ENCODE measurements at regions not wholly inside any gene's neighbourhood (a gene's known extent, or its start where the extent isn't known, plus 50 kb on each side); places are given as distances from the start of the nearest gene placed in this dataset.
"Not testable (repeated sequence)": the region's sequence is repeated elsewhere in the genome, so short reads cannot be mapped to it uniquely, and the experiment has no call there.

DNA sequence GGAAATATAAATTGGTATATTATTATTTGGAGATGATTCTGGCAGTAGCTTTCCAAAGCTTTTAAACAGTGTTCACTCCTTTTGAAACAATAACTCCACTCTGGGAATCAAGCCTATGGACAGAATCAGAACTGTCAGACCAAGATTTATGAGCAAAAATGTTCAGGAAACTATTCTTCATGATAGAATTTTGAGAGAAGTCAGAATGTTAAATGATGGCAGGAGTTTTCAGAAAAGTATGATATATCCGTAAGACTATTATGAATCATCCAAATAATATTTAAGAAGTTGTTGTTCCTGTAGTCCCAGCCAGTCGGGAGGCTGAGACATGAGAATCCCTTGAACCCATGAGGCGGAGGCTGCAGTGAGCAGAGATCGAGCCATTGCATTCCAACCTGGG lies 50.5 kb upstream of the ADGRG2 start:
- DNase-seq: no peak

DNA sequence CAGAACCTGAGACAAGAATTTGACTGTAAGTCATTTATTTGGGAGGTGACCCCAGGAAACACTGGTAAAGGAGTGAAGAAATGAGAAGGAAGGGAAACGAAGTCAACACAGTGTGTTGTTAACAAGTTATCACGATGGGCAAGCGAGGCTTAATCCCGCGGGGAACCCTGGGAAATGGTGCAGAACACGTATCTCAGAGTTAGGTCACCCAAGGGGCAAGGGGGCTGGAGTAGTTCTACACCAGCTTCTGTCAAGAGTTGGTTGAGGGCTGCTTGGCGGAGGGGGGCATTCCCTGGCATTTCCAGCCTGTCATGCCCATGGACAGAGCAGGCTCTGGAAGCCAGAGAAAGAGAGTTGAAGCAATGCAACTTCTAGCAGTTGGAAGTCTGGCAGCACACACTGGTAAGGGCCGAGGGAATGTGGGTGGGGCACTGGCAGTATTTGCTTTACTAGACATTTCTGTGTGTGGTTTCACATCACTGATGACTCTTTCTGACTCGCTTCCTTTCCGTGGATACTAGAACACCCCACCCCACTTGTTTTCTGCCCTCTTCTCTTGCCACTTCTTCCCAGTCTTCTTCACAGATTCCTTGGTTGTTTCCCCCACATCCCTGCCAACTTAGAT lies 52.2 kb upstream of the ADGRG2 start:
- no peak for DNase-seq

DNA sequence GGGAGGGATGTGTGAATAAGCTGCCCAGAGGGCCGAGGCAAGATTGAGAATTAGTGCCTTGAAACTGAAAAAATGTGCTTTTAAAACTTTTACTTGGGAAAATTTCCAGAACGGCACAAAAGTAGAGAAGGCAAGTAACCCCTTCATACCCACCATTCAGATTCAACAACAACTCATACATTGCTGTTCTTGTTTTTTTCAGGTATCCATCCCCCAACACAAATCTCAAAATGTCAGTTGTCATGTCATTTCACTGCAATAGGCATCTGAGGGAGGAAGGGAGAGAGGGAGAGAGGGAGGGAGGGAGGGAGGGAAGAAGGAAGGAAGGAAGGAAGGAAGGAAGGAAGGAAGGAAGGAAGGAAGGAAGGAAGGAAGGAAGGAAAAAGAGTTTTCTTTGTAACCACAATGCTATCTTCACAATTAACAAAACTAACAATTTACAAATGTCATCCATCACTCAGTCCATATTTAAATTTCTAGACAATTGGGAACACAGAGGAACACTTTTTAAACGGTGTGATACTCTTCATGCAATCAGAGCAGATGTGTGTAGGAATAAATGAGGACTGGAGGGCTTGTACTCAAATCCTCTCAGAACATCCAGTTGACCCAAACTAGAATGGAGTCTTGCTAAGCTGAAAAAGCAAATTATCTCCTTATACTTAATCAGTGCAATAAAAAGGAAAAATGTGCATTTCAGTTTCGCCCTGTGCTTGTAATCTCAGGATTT lies 54.8 kb upstream of the ADGRG2 start:
- no peak for DNase-seq

DNA sequence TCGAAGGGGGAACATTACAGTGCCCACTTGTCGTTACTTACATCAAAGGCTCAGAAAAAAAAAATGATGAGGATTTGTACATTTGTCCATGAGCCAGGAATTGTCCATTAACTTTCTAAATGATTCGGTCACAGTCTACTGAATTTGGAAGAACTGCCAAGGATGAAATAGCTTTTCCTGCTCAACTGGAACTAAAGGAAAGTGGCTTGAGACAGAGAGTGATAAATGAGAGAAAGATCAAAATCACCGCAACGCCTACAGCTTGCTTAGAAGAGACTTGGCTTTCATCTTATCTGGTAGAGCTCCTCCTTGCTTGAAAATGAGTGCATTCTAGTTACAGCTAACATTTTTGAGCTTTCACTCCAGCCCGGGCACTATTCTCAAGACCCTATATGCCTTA lies 55.5 kb upstream of the ADGRG2 start:
- DNase-seq: no peak

DNA sequence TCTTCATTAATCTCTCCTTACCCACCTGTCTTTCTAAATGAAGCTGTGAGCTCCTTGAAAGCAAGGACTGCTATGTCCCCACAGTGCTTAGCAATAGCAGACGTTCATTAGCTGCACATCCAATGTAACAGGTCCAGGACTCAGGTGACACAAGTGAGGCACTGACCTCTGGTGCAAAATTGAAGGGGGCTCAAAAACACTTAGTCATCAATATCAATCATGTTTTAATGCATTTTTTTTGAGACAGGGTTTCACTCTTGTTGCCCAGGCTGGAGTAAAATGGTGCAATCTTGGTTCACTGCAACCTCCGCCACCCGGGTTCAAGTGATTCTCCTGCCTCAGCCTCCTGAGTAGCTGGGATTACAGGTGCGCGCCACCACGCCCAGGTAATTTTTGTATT lies 56.1 kb upstream of the ADGRG2 start:
- no peak for DNase-seq

DNA sequence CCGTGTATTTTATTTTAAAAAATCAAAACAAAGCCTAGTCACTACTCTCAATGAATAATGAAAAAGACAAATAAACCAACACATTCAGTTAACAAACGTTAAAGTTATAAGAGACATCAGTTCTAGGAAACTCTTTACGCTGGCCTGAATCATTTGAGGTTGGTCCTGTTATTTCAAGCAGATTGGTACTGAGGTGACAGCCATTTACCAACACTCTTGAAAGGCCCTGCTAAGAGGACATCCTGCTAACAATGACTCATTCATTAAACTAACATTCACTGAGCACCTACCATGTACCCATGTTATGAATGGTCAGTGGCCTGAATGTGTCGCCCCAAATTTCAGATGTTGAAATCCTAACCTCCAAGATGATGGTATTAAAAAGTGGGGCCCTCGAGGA lies 57.1 kb upstream of the ADGRG2 start:
- no peak for DNase-seq

DNA sequence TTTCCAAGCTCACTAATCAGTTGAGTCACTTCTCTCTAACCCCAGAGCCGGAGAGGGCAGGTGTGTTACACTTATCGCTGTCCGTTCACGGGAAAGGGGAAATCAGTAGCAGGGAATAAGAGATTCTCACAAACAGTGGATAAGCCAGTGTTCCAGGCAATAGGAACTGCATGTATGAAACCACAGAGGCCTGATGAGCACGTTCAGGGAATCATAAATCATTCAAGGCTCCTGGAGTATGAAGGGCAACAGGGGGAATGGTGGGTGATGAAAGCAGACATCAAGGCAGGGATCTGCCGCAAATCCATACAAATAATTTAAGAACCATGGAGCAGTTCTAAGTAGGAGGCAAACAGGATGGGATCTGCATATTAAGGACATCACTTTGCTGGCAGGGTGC lies 59.1 kb upstream of the ADGRG2 start:
- no peak for DNase-seq

DNA sequence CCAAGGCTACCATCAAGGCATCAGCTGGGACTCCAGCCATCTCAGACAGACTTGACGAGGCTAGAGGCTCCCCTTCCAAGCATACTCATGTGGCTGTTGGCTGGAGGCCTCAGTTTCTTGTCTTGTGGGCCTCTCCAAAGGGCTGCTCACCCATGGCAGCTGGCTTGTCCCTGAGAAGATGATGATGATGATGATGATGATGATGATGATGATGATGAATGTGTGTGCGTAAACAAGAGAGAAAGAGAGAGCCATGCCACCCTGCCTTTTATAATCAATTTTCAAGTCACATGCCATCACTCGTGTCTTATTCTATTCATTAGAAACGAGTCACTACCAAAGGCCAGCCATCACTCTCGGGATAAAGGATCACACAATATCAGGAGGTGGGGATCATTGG lies 60.5 kb upstream of the ADGRG2 start:
- no peak for DNase-seq

DNA sequence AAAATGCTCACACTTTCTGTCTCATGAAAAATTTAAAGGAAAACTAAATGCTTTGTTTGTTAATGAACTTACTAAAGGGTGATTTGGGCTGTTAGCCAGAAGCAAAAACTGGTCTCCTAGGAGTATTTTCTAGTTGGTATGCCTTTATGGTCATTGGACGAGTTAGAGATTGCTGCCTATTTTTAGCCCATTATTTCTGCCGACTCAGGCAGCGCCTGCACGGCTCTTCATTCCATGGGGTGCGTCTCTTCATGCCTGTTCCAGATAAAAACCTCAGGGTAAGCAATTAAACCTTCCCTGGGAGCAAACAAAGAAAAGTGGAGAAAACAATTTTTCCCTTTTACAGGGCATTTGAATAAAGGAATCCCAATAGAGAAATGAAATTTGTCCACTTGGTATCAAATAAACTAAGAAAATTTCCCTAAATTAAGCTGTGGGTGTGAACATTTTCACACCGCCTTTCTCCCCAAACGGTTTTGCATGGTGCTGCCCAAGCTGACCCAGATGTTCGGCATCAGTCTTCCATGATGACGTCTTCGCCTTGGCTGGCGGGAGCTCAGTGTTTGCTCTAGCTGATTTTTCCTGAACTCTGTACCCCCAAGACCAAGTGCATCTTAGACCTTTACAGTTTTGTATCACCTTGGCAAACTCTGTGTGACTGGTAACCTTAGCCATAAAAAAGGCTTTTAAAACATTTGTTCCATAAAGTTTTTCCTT lies 61.7 kb upstream of the ADGRG2 start:
- DNase-seq: no peak

DNA sequence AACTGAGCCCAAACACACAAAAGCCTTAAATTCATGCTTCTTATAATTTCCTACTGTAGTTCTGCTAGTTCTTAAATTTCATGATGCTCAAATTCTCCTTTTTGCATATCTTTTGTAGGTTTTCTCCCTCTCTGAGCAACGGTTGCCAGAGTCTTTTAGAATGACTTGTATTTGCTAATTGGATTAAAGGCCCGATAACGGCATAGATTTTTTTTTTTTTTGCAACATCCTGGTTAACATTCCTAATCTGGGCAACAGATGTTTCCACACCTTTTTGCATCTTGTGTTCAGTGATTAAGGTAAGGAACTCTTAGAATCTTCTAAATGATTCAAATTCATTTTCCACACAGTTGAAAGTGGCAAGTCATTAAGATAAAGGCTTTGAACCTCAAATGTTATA lies 66.3 kb upstream of the ADGRG2 start:
- no peak for DNase-seq

DNA sequence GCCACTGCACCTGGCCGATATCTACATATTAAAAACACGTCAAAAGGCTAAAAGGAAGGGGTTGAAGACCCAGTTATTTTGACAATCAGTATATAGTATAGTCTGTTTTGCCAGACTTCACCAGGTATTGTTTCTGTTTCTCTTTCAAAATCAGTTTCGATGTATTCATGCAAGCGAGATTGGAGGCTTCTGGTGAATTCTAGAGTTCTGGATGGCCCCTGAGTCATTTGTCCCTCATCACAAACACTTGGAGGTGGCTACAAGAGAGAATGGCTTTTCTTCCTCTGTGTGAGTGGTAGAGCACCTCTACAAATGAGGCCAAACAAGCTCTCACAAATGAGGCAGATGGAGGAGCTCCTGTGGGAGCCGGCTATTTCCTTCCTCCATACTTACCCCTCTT lies 68.6 kb upstream of the ADGRG2 start:
- DNase-seq: no peak

DNA sequence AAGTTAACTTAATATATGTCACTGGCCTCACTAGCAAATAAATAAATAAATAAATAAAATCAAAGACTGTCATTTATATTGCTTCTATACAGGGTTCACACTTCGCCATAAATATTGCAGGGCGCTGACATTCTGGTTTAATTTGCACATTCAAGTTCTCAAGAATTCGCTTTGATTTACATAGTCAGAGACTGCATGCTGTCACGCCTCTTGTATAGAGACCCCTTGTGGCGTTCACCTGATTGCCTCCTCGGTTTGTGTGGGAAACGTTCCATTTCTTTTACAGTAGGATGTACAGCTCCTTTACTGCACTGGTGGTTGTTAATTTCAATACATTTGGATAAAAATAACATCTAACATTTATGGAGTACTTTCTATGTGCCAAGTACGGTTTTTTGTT lies 71.3 kb upstream of the ADGRG2 start:
- no peak for DNase-seq

DNA sequence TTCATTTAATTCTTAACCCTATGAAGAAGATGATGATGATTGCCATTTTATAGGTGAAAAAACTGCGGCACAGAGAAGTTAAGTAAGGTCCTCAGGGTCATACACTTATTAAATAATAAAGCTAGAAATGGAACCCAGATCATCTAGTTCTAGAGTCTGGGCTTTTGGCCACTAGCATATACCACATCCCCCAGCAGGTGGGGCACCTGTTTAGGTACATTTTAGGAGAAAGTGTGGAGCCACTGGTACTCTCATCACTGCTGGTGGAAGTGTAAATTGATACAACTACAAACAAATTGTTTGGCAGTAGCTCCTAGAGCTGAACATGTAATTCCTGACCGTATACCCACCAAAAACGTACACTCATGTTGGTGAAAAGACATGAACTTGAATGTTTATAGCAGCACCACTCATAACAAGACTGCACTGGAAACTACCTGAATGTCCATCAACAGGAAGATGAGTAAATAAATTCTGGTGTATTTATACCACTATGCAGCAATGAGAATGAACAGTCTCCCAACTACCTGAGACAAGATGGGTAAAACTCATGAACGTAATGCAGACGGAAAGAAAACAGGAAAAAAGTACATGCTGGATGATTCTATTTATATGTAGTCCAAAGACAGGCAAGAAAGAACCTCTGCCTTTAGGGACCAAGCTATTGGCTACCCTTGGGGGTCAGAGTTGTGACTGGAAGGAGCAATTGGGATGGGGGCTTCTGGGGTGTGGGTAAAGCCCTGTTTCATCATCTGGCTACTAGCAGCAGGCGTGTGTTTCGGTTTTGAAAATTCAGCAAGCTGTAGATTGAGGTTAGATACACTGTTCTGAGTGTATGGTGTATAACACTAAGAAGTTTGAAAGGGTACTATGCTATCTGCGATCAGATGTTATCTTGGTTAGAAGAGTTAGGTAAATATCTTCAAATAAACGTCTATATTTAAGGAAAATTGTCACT lies 72.3 kb upstream of the ADGRG2 start:
- DNase-seq: peak; percentile 1

DNA sequence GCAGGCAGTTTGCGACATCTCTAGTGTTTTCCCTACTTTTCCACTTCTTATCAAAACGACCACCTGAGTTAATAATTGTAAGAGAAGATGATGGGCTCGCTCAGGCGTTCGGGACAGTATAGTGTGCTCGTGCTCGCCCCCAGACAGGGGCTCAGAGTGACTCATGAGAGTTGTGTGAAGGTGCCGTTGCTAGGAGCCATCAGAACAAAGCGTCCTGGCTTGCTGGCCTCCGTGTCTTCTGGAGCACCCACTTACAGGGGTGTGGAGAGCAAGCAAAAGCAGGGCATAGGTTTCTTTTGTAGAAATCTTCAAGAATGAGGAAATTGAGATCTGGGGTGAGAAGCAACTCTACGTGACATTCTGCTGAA lies 73.0 kb upstream of the ADGRG2 start:
- DNase-seq: peak; percentile 5

DNA sequence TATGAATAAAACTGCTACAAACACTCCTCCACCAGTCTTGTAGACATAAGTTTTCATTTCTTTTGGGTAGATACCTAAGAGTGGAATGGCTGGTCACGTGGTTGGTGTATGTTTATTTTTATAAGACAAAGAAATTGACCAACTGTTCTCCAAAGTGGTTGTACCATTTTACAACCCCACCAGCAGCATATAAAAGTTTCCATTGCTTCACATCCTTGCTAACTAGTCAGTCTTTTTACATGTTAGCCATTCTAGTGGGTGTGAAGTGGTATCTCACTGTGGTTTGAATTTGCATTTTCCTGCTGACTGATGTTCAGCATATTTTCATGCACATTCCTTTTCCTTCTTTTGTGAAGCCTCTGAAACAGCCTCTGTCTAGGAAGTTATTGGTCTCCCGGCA lies 76.2 kb upstream of the ADGRG2 start:
- no peak for DNase-seq

DNA sequence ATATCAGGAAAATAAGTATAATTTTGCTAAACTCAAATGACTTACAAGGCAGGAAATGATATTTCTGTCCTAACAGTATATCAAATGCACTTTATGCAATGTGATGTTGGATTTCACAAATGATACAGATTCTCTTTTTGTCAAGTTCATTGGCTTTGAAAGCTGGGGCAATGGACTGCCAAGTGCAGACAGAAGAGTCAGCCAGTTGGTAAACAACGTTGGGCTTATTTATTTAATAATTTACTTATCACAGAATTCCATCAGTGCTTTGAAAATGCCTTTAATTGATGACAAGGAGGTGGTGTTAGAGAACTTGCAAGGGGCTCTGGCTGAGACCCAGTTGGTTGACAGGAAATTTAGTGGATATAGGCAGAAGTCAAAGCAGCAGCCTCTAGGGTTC lies 79.9 kb upstream of the ADGRG2 start:
- DNase-seq: no peak

DNA sequence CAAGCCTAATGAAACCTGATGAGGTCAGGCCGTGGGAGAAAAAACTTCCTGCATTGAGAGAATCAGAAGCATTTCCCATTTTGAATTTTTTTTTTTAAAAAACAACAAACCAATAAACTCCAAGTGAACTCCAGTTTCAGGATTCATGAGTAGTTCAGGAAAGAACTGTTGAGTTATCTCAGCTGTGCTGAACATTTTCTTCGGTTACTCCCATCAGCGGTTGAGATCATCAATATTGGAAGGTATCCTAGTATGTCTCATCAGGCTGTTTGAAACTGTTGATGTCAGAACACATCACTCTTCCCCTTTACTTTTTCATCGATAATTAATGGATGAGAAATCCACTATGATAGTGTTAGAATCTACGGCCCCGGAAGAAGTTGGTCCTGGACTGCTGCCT lies 82.4 kb upstream of the ADGRG2 start:
- no peak for DNase-seq

DNA sequence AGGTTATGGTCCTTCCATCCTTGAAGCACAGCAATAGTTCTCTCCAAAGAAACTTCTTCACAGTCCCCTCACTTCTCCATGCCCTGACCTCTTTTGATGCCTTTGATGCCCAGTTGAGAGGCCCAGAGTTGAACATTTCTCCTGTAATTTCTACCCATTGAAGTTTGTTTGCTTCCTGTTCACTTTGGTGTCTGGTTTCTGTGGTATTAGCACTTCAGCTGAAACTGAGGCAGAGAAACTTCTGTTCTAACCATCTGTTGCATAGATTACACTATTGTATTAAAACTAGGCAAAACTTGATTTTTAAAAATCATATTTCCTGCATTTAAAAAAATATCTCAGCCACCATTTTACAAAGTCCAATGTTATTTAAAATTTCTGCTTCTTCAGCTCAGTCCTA lies 89.8 kb upstream of the ADGRG2 start:
- DNase-seq: no peak

DNA sequence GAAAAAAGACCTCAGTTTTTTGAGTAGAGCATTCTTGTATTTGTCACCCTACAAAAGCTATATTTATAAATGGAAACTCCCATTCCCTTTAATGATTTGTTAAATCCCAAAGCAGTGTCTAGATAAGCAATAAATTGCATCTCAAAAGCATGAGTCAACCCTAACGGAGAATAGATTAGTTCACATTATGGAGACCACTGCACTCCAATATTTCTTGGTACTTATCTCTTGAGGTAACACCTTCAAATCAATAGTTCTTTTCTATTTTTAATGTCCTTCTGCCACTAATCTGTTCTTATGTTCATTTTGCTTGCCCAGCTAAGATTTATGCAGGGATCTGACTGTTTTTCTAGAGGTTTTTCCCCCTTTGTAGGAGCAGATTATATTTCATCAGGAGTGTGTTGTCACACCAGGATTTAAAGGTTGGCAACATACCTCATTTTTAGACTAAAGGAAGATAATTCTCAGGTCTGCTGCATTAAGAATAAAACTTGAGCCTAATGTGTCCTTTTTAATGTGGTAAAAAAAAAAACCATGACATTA lies 91.4 kb upstream of the ADGRG2 start:
- DNase-seq: no peak

DNA sequence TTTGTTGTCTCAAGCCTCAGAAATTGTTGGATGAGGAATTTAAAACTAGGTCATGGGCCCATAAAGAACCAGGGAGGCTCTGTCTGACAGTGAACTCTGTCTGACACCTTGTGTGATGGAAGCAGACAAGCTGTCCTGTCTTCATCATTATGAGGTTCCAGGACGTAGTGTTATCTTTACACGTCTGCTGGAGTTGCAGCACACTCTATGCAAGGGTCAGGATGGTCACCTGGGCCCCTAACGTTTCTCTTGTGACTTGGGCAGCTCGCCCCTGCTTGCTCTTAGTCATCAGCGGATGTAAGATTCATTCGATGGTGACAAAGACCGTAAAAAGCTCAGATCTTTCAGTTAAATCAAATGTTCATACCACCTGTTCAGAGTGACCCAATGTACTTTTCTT lies 92.0 kb upstream of the ADGRG2 start:
- no peak for DNase-seq

DNA sequence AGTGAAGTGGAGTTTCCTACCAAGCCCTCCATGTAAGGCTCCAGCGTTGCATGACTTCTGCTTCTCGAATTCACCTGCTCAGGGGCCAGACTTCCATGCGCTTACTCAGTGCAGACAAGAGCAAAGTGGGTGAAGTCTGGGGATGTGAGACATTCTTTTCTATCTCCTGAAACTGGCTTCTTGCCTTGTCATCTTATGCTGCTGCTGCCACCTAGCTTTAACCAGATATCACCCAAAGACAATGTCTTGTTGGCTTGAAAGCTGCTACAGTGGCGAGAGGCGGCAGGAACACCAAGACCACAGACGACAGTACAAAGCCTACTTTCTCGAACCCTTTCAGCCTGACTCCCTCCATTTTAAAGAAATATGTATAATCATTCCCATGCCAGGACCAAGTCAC lies 103.6 kb upstream of the ADGRG2 start:
- no peak for DNase-seq

DNA sequence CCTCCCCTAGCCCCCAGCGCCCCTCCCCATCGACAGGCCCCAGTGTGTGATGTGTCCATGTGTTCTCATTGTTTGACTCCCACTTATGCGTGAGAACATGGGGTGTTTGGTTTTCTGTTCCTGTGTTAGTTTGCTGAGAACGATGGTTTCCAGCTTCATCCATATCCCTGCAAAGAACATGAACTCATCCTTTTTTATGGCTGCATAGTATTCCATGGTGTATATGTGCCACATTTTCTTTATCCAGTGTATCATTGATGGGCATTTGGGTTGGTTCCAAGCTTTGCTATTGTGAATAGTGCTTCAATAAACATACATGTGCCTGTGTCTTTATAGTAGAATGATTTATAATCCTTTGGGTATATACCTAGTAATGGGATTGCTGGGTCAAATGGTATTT lies 107.6 kb upstream of the ADGRG2 start:
- DNase-seq: not testable (repeated sequence)

DNA sequence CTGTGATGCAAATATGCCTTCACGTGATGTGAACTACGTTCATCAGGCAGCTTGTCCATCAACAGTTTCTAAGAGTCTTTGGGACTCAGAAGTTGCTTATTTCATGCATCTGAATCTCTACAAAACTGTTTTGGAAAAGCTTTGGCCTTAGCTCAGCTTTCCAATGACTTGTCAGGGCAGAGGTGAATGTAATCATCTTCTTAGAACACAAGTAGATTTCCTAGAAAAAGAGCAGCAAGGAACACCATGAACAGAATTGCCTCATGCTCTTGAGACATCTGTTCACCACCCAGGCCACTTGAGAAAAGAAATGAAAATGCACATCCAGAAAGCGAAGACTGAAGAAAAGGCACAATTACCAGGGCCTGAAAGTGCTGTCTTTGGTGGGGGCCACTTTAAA lies 105.8 kb upstream of the PDHA1 start:
- no peak for DNase-seq
